ENCODE measurements at regions not wholly inside any gene's neighbourhood (a gene's known extent, or its start where the extent isn't known, plus 50 kb on each side); places are given as distances from the start of the nearest gene placed in this dataset.

GRCh38 chr7:3195160-3195559, 105.9 kb upstream of the SDK1 start:
- TF ChIP-seq, protein P1, sequence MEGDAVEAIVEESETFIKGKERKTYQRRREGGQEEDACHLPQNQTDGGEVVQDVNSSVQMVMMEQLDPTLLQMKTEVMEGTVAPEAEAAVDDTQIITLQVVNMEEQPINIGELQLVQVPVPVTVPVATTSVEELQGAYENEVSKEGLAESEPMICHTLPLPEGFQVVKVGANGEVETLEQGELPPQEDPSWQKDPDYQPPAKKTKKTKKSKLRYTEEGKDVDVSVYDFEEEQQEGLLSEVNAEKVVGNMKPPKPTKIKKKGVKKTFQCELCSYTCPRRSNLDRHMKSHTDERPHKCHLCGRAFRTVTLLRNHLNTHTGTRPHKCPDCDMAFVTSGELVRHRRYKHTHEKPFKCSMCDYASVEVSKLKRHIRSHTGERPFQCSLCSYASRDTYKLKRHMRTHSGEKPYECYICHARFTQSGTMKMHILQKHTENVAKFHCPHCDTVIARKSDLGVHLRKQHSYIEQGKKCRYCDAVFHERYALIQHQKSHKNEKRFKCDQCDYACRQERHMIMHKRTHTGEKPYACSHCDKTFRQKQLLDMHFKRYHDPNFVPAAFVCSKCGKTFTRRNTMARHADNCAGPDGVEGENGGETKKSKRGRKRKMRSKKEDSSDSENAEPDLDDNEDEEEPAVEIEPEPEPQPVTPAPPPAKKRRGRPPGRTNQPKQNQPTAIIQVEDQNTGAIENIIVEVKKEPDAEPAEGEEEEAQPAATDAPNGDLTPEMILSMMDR (IDR thresholded peaks at IDR 0.05), result no peak
- TF ChIP-seq POLR2A (IDR thresholded peaks at IDR 0.05), result no peak

DNA sequence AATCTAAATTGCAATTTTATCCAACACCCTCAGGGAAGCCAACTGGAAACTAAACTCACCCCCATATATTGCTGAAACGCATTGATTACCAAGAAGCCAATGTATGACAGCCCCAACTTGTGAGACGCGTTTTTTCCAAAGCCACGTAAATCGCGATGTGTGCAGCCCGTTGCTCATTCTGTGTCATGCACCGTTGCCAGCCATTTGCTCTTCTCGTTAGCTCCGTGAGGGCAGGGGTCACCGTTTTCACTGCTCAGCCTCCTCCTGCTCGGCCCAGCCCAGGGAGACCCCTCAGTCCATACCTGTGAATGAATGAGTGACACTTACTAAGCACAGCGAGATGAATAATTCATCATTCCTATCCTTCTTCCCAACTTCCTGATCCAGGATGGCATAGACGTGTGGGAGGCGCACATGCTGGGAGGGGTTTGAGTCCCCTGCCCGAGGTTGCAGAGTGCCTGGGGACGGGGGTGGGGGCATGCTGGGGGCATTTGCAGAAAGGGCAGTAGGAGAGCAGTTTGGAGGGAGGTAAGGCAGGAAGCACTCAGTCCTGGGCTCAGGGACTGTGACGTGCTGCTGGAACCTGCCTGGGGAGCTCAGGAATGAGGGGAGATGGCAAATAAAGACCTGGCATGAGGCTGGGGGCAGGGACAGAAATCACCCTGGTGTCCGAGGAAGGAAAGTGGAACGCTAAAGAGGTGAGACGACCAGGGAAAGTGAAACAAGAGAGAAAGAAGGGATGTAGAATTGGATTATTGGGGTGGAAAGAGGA, 104.2 kb upstream of the SDK1 start:
- 80 to 85% (median 82%) methylated on average over 21 of the region's 21 CpGs for WGBS, 4 donors
- no peak overlapping the region for H3K4me3 ChIP-seq
- peaks cover 0 to 11% (median 0%) of the 10 kb centered on the region in 12 donors for H3K9me3 ChIP-seq
- no peaks in the 10 kb centered on the region for H3K36me3 ChIP-seq
- no peaks in the 10 kb centered on the region for H3K27me3 ChIP-seq
- intact Hi-C loops (cut with DNase I), result no loop called here
- ATAC-seq (no peak), DNase-seq (no peak)
- TF ChIP-seq, protein P1 (IDR thresholded peaks at IDR 0.05), result no peak
- no peak for TF ChIP-seq POLR2A (IDR thresholded peaks at IDR 0.05)
- no peaks in the 10 kb centered on the region for H3K4me1 ChIP-seq
- no peak overlapping the region for H3K27ac ChIP-seq

More at GRCh38 chr7:3195160-3195559, 105.9 kb upstream of the SDK1 start:
- Histone ChIP-seq H3K27ac (no peak overlapping the region), H3K9me3 (peaks cover 0 to 11% (median 0%) of the 10 kb centered on the region in 12 donors), H3K4me1 (no peaks in the 10 kb centered on the region), H3K27me3 (no peaks in the 10 kb centered on the region), H3K36me3 (no peaks in the 10 kb centered on the region), H3K4me3 (no peak overlapping the region)
- WGBS, 4 donors, result 83 to 88% (median 85%) methylated on average over 5 to 6 of the region's 6 CpGs
- intact Hi-C loops (cut with DNase I), result no loop called here
- DNase-seq (no peak), ATAC-seq (no peak)

DNA sequence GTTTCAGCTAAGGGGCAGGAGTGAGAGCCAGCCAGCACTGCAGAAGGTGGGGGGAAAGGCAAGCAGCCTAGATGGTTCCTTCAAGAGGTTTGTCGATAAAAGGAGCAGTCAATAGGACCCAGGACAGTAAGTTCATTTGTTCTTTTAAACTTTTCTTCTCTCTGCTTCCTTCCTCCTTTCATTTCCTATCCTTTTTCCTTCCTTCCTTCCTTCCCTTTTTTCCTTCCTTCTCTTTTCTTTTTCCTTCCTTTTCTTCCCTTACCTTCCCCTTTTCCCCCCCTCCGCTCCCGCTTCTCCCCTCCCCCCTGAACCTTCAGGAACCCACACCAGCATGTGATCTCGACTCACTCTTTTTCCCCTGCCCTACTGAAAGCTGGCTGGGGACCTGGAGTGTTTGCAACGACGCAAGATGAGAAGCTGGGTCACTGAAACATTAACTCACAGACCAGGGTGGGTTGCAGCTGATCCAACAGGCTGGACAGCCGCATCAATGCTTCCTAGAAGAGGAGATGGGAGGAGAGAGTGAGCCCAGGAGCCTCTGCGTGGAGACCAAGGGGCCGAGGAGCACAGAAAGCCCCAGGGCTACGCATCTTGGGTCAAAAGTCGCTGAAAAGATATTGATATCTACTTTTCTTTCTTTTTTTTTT, 103.4 kb upstream of the SDK1 start:
- no peak for DNase-seq
- WGBS, 4 donors, result 76 to 81% (median 79%) methylated on average over 11 of the region's 11 CpGs
- intact Hi-C loops (cut with DNase I), result no loop called here

DNA sequence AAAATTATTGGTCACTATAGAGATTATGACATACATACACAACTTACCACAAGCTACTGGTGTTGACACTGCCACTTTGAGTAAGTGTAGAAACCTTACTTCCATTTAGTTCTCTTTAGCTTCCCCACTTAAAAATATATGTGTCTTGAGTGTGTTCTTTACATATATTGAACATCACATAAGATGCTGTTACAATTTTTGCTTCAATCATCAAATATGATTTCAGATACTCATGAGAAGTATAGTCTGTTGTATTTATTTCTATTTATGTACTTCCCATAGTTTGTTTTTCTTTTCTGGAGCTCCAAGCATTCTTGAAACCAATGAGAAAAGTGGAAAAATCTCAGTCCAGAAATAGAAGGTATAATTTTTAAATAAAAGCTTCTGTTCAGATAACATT, 102.7 kb upstream of the SDK1 start:
- Histone ChIP-seq H3K27me3 (no peaks in the 10 kb centered on the region), H3K27ac (no peak overlapping the region), H3K9me3 (peaks cover 0 to 11% (median 0%) of the 10 kb centered on the region in 12 donors), H3K4me1 (no peaks in the 10 kb centered on the region), H3K4me3 (no peak overlapping the region), H3K36me3 (no peaks in the 10 kb centered on the region)
- intact Hi-C loops (cut with DNase I), result no loop called here
- DNase-seq (no peak), ATAC-seq (no peak)
- TF ChIP-seq, protein P1 (IDR thresholded peaks at IDR 0.05), result no peak
- TF ChIP-seq POLR2A (IDR thresholded peaks at IDR 0.05), result no peak

More for the DNA sequence above, 103.4 kb upstream of the SDK1 start:
- H3K27ac ChIP-seq, result no peak overlapping the region
- no peaks in the 10 kb centered on the region for H3K4me1 ChIP-seq
- H3K27me3 ChIP-seq, result no peaks in the 10 kb centered on the region
- H3K36me3 ChIP-seq, result no peaks in the 10 kb centered on the region
- TF ChIP-seq, protein P1 (IDR thresholded peaks at IDR 0.05), result no peak
- no peak for TF ChIP-seq POLR2A (IDR thresholded peaks at IDR 0.05)
- ATAC-seq, result no peak
- peaks cover 0 to 11% (median 0%) of the 10 kb centered on the region in 12 donors for H3K9me3 ChIP-seq
- no peak overlapping the region for H3K4me3 ChIP-seq
